CD4-positive, alpha-beta memory T cell (primary cell): ENCODE measurements at regions not wholly inside any gene's neighbourhood (a gene's known extent, or its start where the extent isn't known, plus 50 kb on each side); places are given as distances from the start of the nearest gene placed in this dataset.

ENCODE experiments used
- CTCF ChIA-PET: fragments of 350-600 bp; sonication (Branson Sonifier 250); formaldehyde crosslinking; loops from one replicate; lab custom pipeline; 2021; ENCODE audit warnings: inconsistent platforms; ENCODE audit not compliant: partially characterized antibody; lab: Charles Lee
- POLR2A ChIA-PET: fragments of 350-600 bp; sonication (Branson Sonifier 250); formaldehyde crosslinking; loops from one replicate; lab custom pipeline; 2021; ENCODE audit not compliant: partially characterized antibody; lab: Charles Lee
- DNase-seq, 5 donors: peaks; one replicate each; pipeline versions ENCODE4 v3.0.0 to v3.0.0-alpha.2; 2020 to 2022; ENCODE audit warnings: mixed read lengths in 1 of 5
- H3K27ac ChIP-seq: one replicate; pipeline ENCODE4 v1.7.0; 2013; ENCODE audit warnings: low read depth, low read length
- H3K27me3 ChIP-seq: 2 replicates; pipeline ENCODE4 v1.7.0; 2013; ENCODE audit warnings: mild to moderate bottlenecking, low read length, moderate library complexity; ENCODE audit not compliant: insufficient read depth
- H3K36me3 ChIP-seq: 2 replicates; pipeline ENCODE4 v1.7.0; 2013; ENCODE audit warnings: mild to moderate bottlenecking, low read length, moderate library complexity; ENCODE audit not compliant: insufficient read depth
- H3K4me1 ChIP-seq: 2 replicates; pipeline ENCODE4 v1.7.0; 2013; ENCODE audit warnings: mild to moderate bottlenecking, low read length, moderate library complexity; ENCODE audit not compliant: insufficient read depth
- H3K4me3 ChIP-seq, 2 donors: one replicate each; pipeline ENCODE4 v1.7.0; 2013; ENCODE audit warnings: low read length in 2 of 2, mild to moderate bottlenecking in 1 of 2
- H3K9me3 ChIP-seq, 2 donors: one replicate each; pipeline ENCODE4 v1.7.0; 2013; ENCODE audit warnings: low read length in 2 of 2, control low read depth in 1 of 2; ENCODE audit not compliant: control insufficient read depth in 1 of 2
- H3K27ac Mint-ChIP-seq, 7 donors: one replicate each; pipeline ENCODE4 v1.8.0; 2020 to 2021; ENCODE audit warnings: mixed read lengths in 7 of 7, mild to moderate bottlenecking in 6 of 7, inconsistent platforms in 3 of 7, moderate library complexity in 3 of 7
- H3K27me3 Mint-ChIP-seq, 2 donors: one replicate each; pipeline ENCODE4 v1.8.0; 2020 to 2021; ENCODE audit warnings: mixed read lengths in 2 of 2
- H3K36me3 Mint-ChIP-seq, 2 donors: one replicate each; pipeline ENCODE4 v1.8.0; 2020 to 2021; ENCODE audit warnings: mixed read lengths in 2 of 2, inconsistent platforms in 1 of 2, mild to moderate bottlenecking in 1 of 2
- H3K4me1 Mint-ChIP-seq, 4 donors: one replicate each; pipeline ENCODE4 v1.8.0; 2020 to 2021; ENCODE audit warnings: mixed read lengths in 4 of 4, mild to moderate bottlenecking in 1 of 4
- H3K4me3 Mint-ChIP-seq, 8 donors: one replicate each; pipeline ENCODE4 v1.8.0; 2020 to 2021; ENCODE audit warnings: mixed read lengths in 8 of 8, mild to moderate bottlenecking in 7 of 8, moderate library complexity in 6 of 8, inconsistent platforms in 3 of 8
- H3K9me3 Mint-ChIP-seq, 8 donors: one replicate each; pipeline ENCODE4 v1.8.0; 2020 to 2021; ENCODE audit warnings: mixed read lengths in 8 of 8, mild to moderate bottlenecking in 5 of 8, inconsistent platforms in 3 of 8, moderate library complexity in 1 of 8
- intact Hi-C: fragments of 100-400 bp; cut with micrococcal nuclease; formaldehyde crosslinking; loops from one replicate; pipeline ENCODE4 v1.15.1; 2023

DNA sequence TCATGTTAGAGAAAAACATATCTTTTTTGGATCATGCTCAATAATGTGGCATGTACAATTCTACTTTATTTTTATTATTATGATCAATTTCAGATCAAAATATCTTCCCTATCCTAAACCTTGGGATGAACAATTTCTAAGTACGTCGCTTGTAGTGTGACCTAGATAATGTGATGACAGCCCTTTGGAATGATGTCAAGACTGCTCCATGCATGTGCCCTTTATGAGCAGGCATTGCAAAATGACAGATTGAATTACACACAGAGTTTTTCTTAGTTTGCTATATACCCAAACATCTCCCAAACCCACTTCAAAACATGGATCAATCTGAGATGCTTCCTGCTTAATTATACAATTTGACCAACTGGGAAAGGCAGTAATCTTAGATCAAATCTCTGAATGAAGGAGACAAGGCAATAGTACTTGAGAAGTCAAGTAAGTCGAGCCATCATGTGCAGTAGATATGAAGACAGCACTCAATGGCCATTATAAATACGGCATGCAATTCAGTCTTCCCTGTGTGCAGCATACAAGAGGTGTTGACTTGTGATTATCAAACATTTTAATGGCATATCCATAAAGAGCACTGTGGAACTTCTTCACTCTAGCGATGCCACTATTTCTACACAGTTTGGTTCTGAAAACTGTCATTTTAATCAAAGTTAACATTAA lies 294.8 kb downstream of the RNF144B start:
- no peaks in the 10 kb centered on the region for H3K9me3 ChIP-seq
- no peaks in the 10 kb centered on the region for H3K27me3 Mint-ChIP-seq
- intact Hi-C loops: no loop called here
- H3K4me1 Mint-ChIP-seq: peaks cover 0 to 1% (median 0%) of the 10 kb centered on the region in 4 donors
- peaks cover 0 to 10% (median 2%) of the 10 kb centered on the region in 8 donors for H3K9me3 Mint-ChIP-seq
- no peaks in the 10 kb centered on the region for H3K27me3 ChIP-seq
- POLR2A ChIA-PET: no interaction called here
- no peaks in the 10 kb centered on the region for H3K36me3 Mint-ChIP-seq
- no peak overlapping the region for H3K4me3 ChIP-seq
- no peak overlapping the region for H3K27ac Mint-ChIP-seq
- H3K4me1 ChIP-seq: no peaks in the 10 kb centered on the region
- no peak overlapping the region for H3K27ac ChIP-seq
- CTCF ChIA-PET: no interaction called here
- H3K36me3 ChIP-seq: no peaks in the 10 kb centered on the region
- H3K4me3 Mint-ChIP-seq: no peak overlapping the region
- DNase-seq: no peak

DNA sequence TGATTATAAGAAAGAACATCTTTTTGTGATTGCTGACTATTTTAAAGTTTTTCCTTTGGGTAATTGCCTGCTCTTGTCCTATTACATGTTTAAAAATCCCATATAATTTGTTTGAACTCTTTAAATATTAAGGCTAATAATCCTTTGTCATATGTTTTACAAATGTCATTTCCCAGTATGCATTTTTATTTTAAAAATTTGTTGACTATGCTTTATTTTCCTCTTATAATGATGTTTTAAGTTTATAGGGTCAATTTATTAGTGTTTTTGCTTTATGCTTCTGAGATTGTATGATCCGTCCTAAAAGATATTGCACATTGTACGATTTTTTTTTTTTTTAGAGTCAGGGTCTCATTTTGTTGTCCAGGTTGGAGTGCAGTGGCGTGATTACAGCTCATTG lies 297.2 kb downstream of the RNF144B start:
- no peak overlapping the region for H3K4me3 Mint-ChIP-seq

DNA sequence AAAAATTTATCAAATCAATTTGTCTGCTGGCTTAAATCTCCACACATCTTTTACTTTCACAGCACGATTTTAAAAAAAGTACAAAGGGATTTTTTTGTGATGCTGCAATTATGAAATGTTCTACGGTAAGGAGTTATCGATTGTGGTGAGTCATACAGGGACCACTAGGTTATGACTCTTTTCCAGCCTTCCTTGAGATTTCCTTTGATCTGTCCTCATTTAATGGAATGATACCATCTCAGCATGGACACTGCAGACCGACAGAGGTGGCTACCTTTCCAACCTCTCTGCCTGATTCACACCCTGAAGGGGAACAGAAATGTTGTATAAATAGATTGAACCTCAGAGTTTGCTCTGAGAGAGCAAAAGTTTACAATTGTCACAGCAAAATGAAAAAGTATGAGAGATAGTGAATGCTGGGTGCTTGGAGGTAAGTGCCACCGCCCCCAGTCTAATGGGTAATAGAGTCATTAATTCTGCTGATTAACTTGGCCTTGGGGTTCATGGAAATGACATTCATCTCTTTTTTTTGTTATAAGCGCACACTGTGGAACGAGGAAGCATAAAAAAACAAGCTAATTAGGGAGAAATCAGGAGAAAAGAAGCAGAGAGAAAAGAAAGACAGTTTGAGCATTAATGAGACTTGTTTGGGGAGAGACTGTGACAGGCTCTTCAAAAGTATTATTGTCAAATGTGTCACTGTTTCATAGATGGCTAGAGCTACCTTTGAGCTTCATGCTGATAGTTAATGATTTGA lies 306.0 kb downstream of the RNF144B start:
- Mint-ChIP-seq H3K36me3 (no peaks in the 10 kb centered on the region), H3K9me3 (peaks cover 0 to 2% (median 0%) of the 10 kb centered on the region in 8 donors), H3K27me3 (no peaks in the 10 kb centered on the region), H3K27ac (no peak overlapping the region), H3K4me3 (no peak overlapping the region), H3K4me1 (no peaks in the 10 kb centered on the region)
- ChIA-PET POLR2A (no interaction called here), CTCF (no interaction called here)
- no peak for DNase-seq
- Histone ChIP-seq H3K9me3 (no peaks in the 10 kb centered on the region), H3K4me3 (no peak overlapping the region), H3K27ac (no peak overlapping the region), H3K36me3 (no peaks in the 10 kb centered on the region), H3K27me3 (no peaks in the 10 kb centered on the region), H3K4me1 (no peaks in the 10 kb centered on the region)
- intact Hi-C loops: no loop called here

More for the DNA sequence above, 297.2 kb downstream of the RNF144B start:
- H3K4me1 ChIP-seq: no peaks in the 10 kb centered on the region
- POLR2A ChIA-PET: no interaction called here
- no peak for DNase-seq
- Mint-ChIP-seq H3K9me3 (peaks cover 0 to 5% (median 0%) of the 10 kb centered on the region in 8 donors), H3K27ac (no peak overlapping the region), H3K27me3 (no peaks in the 10 kb centered on the region), H3K4me1 (peaks cover 0 to 1% (median 0%) of the 10 kb centered on the region in 4 donors), H3K36me3 (no peaks in the 10 kb centered on the region)
- H3K9me3 ChIP-seq: no peaks in the 10 kb centered on the region
- no peak overlapping the region for H3K27ac ChIP-seq
- H3K27me3 ChIP-seq: no peaks in the 10 kb centered on the region
- no peak overlapping the region for H3K4me3 ChIP-seq
- intact Hi-C loops: no loop called here
- H3K36me3 ChIP-seq: no peaks in the 10 kb centered on the region
- CTCF ChIA-PET: no interaction called here

DNA sequence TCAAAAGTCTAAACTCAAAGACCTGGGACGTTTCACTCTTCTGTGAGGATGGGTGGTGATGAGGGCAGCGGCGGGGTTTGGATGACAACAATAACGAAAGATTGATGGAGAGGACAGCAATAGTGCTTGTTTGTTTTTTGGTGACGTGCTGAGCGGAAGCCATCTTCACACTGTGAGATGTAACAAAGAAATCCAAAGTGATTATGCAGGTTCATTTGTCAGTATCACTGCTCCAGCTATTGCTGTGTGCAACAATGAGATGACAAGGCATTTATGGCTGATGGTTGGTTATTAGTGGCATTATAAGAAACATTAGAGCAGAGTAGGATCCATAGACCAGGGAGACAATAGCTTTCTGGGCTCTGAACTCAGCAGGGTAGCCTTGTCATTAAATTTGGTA lies 306.7 kb downstream of the RNF144B start:
- Histone ChIP-seq H3K27ac (no peak overlapping the region), H3K9me3 (no peaks in the 10 kb centered on the region), H3K36me3 (no peaks in the 10 kb centered on the region), H3K4me1 (no peaks in the 10 kb centered on the region), H3K27me3 (no peaks in the 10 kb centered on the region), H3K4me3 (no peak overlapping the region)
- ChIA-PET POLR2A (no interaction called here), CTCF (no interaction called here)
- Mint-ChIP-seq H3K4me3 (no peak overlapping the region), H3K9me3 (peaks cover 0 to 2% (median 0%) of the 10 kb centered on the region in 8 donors), H3K27me3 (no peaks in the 10 kb centered on the region), H3K4me1 (no peaks in the 10 kb centered on the region), H3K27ac (no peak overlapping the region), H3K36me3 (no peaks in the 10 kb centered on the region)
- intact Hi-C loops: no loop called here
- DNase-seq: no peak

DNA sequence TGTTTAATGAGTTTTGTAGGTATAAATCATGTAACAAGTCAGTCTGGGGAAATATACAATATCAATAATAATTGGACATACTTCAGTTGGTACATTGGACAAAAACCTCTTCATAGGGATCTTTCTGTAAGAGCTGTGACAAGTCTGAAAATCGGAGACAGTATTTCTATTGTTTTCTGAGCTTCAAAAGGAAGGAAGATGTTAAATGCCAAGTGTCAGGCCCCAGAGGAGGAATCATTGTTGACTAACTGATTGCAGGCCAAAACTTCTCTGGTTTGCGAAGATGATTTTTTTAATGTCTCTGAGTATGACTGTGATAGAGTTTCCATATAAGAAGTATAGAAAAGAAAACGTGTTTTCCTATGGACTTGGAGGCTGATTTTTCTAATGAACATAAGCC lies 316.4 kb downstream of the RNF144B start:
- no peaks in the 10 kb centered on the region for H3K9me3 ChIP-seq
- ChIA-PET CTCF (no interaction called here), POLR2A (no interaction called here)

DNA sequence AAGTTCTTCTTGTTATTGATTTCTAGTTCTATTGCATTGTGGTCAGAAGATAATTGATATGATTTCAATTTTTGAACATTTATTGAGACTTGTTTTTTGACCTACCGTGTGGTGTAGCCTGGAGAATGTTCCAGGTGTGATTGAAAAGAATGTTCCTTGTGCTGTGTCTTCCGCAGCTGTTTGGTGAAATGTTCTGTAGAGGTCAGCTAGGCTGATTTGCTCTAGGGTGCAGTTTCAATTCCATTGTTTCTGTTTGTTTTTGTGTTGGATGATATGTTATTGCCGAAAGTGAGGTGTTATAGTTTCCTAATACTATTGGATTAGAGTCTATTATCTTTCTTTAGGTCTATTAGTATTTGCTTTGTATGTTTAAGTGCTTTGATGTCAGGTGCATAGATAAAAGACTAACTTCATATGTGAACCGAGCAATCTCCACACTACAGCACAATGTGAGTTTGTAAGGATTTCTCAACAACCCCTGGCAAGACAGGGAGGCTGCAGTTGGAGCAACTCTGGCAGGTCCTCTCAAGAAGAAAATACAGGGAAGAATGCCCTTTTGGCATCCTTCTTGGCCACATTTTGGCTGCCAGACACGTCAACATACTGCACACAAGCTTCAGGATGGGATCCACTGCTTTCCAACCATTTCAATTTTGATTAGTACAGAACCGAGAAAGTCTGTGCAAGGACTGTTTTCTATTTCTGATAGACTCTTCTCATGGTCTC lies 320.7 kb downstream of the RNF144B start:
- DNase-seq: no peak
- Mint-ChIP-seq H3K4me1 (no peaks in the 10 kb centered on the region), H3K27ac (no peak overlapping the region), H3K36me3 (no peaks in the 10 kb centered on the region), H3K27me3 (no peaks in the 10 kb centered on the region), H3K9me3 (peaks cover 0 to 7% (median 2%) of the 10 kb centered on the region in 8 donors), H3K4me3 (no peak overlapping the region)
- ChIA-PET POLR2A (no interaction called here), CTCF (no interaction called here)
- Histone ChIP-seq H3K4me3 (no peak overlapping the region), H3K36me3 (no peaks in the 10 kb centered on the region), H3K9me3 (no peaks in the 10 kb centered on the region), H3K27ac (no peak overlapping the region), H3K4me1 (no peaks in the 10 kb centered on the region), H3K27me3 (no peaks in the 10 kb centered on the region)
- intact Hi-C loops: no loop called here

More for the DNA sequence above, 316.4 kb downstream of the RNF144B start:
- H3K4me3 Mint-ChIP-seq: no peak overlapping the region
- peaks cover 0 to 10% (median 4%) of the 10 kb centered on the region in 8 donors for H3K9me3 Mint-ChIP-seq
- Histone ChIP-seq H3K27ac (no peak overlapping the region), H3K27me3 (no peaks in the 10 kb centered on the region), H3K4me1 (no peaks in the 10 kb centered on the region), H3K4me3 (no peak overlapping the region), H3K36me3 (no peaks in the 10 kb centered on the region)
- H3K27ac Mint-ChIP-seq: no peak overlapping the region
- no peaks in the 10 kb centered on the region for H3K27me3 Mint-ChIP-seq
- no peaks in the 10 kb centered on the region for H3K36me3 Mint-ChIP-seq
- DNase-seq: no peak
- H3K4me1 Mint-ChIP-seq: no peaks in the 10 kb centered on the region
- intact Hi-C loops: no loop called here

DNA sequence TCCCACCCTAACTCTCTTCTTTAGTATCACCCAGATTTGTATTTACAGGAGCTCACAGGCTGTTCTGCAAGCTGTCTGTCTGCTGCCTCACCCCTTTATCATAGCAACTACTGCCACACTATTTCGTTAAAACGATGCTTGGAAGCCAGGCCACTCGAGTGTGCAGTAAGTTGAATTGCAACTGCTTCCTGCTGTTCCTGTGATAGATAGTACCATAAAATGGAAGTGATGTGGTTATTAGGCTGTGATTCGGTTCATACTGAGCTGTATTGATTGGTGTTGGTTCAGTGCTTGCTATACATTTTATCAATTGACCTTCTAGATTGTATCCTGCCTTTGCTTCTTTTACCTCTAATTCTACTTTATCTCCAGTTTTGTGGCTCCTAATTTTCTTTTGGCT lies 325.4 kb downstream of the RNF144B start:
- no peaks in the 10 kb centered on the region for H3K36me3 ChIP-seq
- H3K36me3 Mint-ChIP-seq: no peaks in the 10 kb centered on the region
- intact Hi-C loops: no loop called here
- no peaks in the 10 kb centered on the region for H3K27me3 Mint-ChIP-seq
- no peak overlapping the region for H3K27ac ChIP-seq
- no peak overlapping the region for H3K4me3 ChIP-seq
- no peaks in the 10 kb centered on the region for H3K4me1 ChIP-seq
- H3K4me1 Mint-ChIP-seq: no peaks in the 10 kb centered on the region
- ChIA-PET CTCF (no interaction called here), POLR2A (no interaction called here)
- H3K9me3 ChIP-seq: no peaks in the 10 kb centered on the region
- no peak overlapping the region for H3K27ac Mint-ChIP-seq
- no peak for DNase-seq
- no peak overlapping the region for H3K4me3 Mint-ChIP-seq
- peaks cover 0 to 3% (median under 1%) of the 10 kb centered on the region in 8 donors for H3K9me3 Mint-ChIP-seq
- H3K27me3 ChIP-seq: no peaks in the 10 kb centered on the region
